NT2/D1 (cell line): ENCODE measurements at regions not wholly inside any gene's neighbourhood (a gene's known extent, or its start where the extent isn't known, plus 50 kb on each side); places are given as distances from the start of the nearest gene placed in this dataset.

ENCODE experiments used
- SUZ12 ChIP-seq: IDR thresholded peaks from 2 replicates; pipeline ENCODE4 v1.6.1; 2011; ENCODE audit not compliant: insufficient read length, insufficient read depth; ENCODE audit errors: extremely low read depth
- YY1 ChIP-seq: IDR thresholded peaks from 2 replicates; pipeline ENCODE4 v1.6.1; 2011; ENCODE audit not compliant: insufficient read length, insufficient read depth
- ZNF274 ChIP-seq: IDR thresholded peaks from 2 replicates; pipeline ENCODE4 v1.6.1; 2011; ENCODE audit warnings: mild to moderate bottlenecking, low read depth, low read length

- TF ChIP-seq ZNF274 (no peak), YY1 (no peak), SUZ12 (no peak)
Observed at GRCh38 chr5:52132053-52132452, 655.7 kb upstream of the ITGA1 start.
